SIG-M5 (cell line): ENCODE measurements at regions not wholly inside any gene's neighbourhood (a gene's known extent, or its start where the extent isn't known, plus 50 kb on each side); places are given as distances from the start of the nearest gene placed in this dataset.

ENCODE experiments used
- DNase-seq: peaks from one replicate; lab custom pipeline; 2025; lab: John Stamatoyannopoulos, UW

DNA sequence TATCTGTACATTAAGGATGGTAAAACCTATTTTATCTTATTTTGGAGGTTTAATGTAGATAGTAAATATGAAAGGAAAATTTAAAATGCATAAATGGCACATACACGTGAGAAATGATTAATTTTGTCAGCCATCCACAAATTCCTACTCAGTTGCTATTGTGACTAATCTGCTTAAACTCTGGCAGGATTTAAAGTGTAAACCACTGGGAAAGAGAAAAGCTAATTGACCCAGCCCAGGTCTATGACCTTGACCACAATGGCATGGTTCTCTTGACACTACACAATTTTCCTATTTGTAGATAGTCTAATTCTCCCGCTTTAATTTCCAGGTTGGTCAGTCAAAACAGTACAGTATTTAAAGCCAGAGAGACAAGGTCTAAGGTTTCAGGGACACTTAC lies 459.0 kb upstream of the KLF4 start:
- no peak for DNase-seq

DNA sequence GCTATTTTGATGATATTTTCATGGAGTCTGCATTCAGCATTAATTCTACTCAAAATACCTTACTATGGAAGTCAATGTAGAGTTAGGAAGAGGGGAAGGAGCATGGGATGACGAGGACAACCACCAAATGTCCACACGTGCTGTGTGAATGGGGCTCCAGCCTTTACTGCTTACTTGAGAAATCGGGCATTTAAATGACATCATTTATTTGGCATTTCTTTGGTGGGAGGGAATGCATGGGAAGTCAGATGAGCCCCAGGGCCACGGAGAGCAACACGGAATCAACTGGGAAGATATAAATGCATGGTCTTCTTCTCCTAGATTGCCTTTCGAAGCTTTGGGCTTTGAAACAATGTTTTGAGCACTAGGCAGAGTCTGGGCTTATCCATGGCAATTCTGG lies 458.5 kb upstream of the KLF4 start:
- no peak for DNase-seq

DNA sequence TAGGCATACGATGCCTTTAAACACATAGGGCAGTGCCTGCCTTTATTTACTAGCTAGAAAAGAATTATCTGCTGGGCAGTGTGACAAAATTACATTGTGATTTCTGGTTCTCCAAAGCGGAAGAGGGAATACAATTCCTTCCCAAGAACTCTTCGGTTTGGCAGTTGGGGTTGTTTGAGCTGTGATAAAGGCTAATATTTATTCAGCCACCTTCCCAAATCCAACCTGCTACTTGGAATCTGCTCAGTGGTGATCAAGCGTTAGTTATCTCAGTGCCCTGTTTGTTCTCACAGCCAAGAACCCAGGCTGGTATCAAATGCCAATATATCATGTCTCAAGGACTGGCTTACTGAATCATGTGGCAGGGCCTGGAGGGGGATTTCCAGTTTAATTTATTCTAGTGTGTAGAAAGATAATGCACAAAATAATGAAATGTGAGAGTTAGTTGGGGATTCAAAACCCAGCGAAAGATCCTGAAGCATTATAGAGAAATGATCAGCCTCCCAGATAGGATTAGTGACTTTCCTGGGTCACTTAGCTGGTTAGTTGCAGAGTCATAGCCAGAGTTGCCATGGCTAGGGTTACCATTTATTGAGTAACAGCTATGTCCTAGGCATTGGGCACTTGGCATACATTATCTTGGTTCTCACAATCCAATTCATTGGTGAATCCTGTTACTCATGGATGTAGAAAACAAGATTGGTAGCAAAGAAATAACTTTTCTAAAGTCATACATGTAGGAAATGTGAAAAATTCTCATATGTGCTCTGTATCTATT lies 457.0 kb upstream of the KLF4 start:
- DNase-seq: no peak

DNA sequence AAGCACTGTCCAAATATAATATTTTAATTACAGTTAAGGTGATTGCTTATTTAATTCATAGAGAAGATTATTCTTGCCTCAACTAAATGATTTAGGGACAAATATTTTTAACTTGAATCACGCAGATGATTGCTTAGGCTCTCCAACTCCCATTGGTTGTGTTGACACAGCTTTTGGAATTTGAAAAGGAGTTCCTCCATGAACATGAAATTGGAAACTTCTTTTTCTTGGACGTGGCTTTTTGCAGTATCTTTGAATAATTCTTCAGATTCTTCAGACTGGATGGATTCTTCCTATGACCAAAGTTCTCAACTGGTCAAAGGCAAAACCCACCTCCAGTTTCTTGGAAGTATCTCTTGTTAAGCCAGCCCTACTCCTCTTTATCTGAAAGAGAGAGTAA lies 456.4 kb upstream of the KLF4 start:
- DNase-seq: no peak

DNA sequence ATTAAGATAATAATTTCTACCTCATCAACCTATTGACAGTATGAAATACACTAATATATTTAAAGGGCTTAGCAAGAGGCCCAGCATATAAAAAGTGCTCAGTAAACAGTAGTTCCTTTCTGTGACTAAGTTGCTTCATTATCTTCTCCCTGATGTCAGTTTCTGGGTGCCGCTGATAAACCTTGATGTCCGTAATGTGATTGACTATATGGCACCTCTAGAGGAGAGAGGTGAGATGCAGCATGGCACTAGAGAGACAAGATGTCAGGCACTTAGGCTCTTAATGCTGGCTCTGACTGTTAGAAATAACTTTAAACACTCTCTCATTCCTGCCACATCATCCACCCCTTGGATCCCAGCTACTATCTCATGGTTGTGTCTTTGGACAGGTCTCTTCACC lies 455.9 kb upstream of the KLF4 start:
- DNase-seq: no peak

DNA sequence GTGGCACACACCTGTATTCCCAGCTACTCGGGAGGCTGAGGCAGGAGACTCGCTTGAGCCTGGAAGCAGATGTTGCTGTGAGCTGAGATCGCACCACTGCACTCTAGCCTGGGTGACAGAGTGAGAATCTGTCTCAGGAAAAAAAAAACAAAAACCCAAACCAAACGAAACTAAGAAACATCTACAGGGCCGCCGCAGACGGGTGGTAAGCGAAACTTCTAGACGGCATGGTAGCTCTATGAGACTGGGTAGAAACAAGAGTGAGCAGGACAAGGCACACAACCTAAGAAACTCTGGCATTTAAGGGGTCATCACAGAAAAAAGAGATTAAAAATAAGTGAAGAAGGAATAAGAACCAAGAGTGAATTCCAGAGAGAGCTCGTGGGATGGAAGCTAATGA lies 454.8 kb upstream of the KLF4 start:
- DNase-seq: no peak

DNA sequence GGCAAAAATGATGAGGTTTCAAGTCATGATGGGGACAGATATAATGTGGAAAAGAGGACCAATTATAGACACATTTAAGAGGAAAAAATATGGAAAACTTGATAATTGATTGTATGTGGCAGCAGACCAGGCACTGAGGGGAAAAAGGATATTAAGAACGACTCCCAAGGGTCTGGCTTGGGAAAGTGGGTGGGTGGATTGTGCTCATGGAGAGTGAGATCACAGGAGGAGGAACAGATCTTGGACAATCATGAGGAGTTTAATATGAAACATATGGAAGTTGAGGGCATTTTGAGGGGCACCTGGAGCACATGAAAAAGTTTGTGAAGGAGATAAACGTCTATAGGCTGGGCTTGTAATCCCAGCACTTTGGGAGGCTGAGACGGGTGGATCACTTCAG lies 454.3 kb upstream of the KLF4 start:
- DNase-seq: no peak

DNA sequence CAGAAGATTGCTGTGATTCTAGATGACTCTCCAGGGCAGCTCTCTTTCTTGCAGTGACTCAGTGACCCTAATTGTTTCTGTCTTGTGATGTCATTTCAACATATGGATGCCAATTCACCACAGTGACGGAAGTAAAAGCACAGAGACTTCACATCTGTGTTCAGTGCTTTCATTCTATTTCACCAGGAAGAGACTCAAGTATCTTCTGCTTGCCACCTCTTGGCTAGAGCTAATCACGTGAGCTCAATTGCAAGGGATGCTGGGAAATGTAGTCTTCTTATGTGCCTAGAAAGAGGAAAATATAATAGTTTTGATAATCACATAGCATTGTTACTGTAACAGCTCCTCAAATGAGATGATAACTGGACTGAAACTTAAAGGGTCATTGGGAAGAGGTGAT lies 453.3 kb upstream of the KLF4 start:
- no peak for DNase-seq

DNA sequence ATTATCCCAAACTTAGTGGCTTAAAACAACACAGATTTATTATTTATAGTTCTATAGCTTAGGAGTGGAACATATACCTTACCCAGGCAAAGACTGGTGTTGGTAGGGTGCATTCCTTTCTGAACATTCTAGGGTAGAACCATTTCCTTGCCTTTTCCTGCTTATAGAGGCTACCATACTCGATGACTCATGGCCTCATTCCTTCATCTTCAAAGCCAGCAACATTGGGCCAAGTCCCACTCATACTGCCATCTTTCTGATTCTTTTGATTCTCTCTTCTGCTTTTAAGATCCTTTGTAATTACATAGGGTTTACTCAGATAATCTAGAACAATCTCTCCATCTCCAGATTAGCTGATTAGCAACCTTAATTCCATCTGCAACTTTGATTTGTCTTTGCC lies 452.7 kb upstream of the KLF4 start:
- DNase-seq: no peak

DNA sequence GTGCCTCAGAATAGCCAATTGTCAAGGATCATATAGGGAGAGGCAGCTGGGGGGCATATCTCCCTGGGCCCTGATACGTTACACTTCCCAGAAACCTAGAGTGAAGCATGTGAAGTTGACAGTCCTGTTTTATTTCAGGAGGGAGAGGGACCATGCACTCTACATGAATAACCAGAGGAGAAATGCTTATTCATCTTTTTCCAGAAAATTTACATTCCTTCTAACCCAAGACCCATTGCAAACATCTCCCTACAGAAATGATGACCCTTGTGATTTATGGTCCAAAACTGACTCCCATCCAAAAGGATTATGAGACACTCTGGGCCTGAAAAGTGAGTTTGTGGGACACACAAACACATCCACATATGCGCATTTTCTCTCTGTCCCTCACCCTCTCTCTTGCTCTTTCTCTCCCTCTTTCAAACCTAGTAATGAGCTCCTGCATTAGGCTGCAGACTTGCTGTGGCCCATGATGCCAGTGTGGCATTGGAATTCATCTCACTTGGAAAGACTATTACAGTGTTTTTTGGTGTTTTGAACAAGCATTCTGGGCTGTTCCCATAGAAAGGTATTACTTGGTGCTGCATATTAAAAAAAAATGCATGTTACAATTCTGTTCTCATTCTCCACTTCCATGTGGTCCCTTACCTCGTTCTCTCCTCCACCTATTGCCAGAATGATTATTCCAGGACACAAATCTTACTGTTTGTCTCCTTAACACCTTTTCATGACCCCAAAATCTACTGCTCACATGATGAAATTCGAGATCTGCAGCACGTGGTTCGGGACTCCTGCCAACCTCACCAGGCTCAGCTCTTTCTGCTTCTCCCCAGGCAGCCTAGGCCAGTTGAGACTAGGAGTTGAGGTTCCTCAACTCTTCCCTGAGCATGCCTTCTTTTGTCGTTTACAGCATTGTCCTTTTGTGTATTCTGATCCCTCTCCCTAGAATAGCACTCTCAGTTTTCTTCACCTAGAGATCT lies 451.3 kb upstream of the KLF4 start:
- no peak for DNase-seq

DNA sequence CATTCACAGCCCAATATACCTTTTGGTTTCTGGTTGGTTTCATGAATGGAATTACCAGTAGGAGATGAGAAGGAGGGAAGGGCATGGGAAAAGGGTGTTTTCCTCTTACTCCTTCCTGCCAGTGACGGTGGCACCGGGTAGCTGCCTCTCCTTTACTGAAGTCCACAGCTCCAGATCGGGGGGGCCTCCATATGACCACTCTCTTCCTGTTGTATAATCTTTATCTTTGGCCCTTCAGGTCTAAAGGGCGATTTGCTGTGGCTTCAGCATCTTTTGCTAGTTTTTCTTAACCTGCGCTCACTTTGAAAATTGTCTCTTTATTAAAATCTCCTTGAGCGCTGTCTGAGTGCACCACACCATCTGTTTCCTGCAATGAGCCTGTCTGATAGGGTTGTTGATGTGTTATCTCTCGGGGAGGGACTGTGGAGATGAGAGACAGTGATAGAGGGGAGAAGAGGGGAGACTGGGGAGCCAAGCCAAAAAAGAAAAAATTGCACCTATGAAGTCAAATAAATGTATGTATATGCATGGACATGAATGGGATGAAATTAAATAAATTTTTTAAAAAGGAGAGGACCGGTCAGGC lies 449.3 kb upstream of the KLF4 start:
- DNase-seq: no peak

DNA sequence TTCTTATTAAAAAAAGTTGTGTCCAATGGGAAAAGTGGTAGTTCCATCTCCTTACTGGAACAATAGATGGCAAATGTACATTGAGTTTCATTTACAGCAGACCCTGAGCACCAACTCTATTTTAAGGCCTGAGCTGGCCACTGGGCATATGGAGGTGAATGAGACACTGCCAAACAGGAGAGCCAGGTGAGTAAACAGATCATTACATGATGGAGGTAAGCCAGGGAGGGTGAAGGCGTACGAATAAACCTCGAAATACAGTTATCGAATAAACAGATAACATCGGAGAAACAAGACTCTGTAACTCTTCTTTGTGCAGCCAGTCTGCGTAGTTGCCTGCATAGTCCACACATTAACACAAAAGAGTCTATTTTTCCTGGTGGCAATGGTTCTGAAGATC lies 446.4 kb upstream of the KLF4 start:
- no peak for DNase-seq

DNA sequence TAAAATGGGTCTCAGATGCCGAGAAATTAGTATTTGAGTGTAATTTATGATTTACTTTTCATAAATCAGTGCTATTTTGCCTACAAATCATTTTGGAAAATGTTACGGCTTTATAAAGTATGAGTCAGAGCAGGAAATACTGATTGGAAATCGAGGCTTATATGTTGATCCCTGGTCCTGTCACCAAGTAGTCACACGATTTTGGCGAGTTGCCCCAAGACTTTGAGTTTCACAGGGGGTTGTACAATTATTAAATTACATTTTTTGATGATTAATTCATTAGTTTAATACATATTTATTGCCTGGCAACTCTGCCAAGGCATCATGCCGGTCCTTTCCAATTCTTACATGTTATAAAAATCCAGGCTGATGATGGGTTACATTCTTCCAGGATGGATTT lies 443.9 kb upstream of the KLF4 start:
- DNase-seq: no peak

DNA sequence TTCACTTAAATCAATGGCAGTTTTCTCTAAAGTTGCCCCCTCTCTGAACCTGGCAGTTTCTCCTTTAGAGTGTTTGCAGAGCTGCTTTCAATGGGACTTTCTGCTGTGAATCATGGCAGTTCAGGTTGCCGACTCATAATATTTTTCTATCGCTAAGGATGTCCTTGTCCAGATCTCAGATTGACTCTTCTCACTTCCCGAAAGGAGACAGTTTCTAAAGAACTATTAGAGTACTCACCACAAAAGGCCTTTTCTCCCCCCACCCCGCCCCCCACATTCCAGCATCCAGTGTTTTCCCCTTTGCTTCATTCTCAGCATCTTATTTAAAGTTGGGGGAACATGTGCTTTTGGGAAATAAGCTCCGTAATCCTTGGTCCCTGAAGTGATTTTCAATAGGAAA lies 443.5 kb upstream of the KLF4 start:
- DNase-seq: no peak

DNA sequence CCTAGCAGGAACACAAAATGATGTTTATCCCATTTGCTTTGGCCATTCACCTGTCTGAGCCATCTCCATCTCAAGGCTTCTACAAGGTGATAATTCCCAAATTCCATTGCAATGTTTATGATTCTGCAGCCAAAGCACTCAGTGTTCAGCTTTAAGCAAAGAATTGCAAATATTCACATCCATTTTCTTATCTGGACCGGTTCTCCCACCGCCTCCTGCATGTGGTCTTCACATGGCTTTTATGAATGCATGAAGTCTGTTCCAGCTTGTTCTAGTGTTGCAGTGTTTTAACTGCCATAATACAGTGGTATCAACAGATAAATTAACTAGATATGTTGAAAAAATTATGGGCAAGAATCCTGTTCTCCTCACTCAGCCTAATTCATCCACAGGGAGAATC lies 443.0 kb upstream of the KLF4 start:
- no peak for DNase-seq

DNA sequence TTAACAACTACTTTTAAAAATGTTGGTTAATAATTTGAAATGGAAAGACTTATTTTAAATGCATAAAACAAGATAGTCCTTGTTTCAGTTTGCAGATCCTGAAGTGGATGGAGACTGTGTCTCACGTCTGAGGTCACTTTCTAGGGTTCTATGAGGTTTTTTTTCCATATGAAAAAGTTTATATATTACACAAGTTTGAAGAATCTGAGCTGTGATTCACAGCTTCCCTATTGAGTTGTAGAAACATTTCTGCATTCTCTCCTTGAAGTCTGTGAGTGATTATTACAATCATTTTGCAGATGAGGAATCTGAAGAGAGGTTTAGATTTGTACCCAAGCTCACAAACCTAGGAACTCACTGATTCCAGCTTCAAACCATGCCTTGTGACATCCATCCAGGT lies 442.5 kb upstream of the KLF4 start:
- DNase-seq: no peak

DNA sequence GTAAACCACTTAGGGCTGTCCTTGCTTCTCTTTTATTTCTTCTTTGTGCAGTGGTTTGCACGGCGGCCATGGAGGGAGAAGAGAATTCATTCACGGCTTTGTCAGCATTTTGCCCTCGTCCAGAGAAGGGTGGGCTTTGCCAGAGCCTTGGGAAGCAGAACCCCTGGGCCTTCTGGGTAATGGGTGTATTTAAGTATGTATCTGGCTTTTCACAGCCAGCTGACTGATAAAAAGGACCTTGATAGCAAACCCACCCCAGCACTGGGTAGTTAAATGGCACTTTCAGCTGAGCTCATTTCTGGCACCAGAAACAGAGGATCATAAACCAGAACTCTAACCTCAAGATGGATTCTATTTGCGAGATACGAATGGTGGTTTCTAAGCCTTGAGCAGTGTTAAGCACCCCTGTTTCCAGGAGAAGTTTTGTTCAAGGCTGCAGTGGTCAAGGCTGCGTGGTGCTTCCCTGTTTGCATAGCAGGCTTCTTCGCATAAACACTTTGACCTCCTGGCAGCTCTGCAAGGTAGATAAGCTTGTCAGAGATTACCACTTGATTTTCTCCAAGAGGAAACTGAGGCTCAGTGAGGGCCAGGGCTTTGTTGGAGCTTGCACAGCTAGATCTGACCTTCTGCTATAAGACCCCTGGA lies 441.6 kb upstream of the KLF4 start:
- no peak for DNase-seq

DNA sequence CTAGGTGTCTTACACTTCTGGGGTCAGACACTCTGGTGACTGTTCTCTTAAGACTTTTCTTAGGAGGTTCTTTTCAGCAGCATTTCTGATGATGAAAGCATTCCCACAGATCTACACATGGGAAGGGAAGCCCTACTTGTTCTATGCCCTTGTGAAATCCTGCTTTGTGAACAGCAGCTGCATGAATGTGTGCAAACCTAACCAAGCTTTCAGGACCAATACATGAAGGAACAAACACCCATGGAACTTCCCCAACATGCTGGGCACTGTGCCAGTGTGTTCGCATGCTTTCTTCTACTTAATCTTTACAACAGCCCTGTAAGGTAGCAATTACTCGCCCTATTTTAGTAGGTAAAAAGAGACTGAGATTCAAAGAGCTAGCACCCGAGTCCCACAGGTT lies 439.9 kb upstream of the KLF4 start:
- DNase-seq: no peak

DNA sequence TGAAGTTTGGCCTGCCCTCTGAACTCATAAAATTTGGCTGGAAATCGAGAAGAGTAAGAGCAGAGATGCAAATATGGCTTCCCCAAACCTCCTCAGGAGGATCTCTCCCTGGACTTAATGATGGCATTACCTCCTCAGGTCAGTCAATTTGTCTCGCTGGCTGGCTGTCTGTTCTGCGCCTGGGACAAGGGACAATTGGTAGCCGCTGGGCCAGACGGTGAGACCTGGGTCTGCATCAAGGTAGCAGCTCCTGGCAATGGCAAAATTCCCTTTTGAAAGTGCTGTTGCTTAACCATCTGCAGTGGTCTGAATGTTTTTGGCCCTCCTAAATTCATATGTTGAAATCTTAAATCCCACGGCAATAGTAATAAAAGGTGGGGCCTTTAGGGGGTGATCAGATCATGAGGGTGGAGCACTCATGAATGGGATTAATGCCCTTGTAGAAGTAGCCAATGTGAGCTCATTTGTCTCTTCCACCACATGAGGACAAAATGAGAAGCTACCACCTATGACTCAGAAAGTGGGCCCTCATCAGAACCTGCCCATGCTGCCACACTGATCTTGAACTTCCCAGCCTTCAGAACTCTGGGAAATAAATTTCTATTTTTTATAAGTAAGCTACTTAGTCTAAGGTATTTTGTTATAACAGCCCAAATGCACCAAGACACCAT lies 439.3 kb upstream of the KLF4 start:
- DNase-seq: no peak

DNA sequence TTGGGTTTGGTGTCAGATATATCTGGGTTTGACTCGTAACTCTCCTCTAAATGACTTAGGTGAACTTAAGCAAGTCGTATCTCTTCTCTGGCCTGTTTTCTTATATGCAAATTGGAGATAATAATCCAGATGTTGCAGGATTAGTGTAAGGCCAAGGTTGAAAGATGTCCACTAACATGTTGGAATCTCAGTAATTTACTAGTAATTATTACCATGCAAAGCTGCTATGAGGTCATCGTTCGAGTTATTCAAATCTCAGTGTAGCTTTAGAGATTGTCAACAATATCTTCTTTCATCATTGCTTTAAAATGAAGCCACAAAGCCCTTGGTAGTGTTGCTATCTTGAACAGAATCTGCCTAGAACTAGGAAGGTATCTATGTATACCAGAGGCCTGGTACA lies 437.7 kb upstream of the KLF4 start:
- DNase-seq: no peak

DNA sequence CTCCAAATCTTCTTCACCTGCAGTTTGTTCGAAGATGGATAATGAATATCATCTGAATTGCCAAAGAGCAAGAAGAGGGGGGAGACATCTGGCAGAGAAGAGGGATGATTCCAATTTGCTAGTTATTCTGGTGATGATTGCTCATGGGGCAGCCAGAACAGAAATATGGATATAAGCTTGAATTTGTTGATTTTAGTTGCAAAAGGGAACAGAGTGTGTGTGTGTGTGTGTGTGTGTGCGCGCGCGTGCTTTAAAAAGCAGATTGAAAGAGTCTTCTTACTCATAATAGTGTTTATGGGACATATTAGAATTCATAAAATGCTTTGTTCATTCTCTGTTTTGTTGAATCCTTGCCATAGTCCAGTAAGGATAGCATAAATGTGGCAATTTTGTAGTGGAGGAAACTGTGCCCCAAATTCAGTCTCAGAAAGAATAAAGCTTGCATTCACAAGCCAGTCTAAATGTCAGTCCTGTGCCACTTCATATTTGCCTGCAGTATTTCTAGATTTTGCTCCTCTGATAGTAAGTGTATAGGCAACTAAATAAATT lies 436.3 kb upstream of the KLF4 start:
- no peak for DNase-seq

DNA sequence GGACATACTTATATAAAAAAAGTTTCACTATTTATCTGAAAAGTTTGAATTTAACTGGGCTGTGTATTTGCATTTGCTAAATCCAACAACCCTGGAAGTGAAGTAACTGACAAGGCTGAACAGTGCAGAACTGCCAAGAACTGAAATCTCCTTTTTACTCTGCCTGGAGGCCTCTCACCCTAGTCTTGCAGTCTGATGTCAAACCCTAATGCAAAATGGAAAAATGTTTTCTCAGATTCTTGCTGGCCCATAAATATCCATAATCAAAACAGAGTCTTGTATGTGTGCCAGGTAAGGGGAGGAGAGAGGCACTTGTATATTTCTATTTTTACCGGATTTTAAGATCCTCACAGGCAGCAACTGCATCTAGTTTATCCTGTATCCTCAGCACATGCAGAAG lies 432.7 kb upstream of the KLF4 start:
- DNase-seq: no peak
